Keratinocyte (primary cell): ENCODE measurements at regions not wholly inside any gene's neighbourhood (a gene's known extent, or its start where the extent isn't known, plus 50 kb on each side); places are given as distances from the start of the nearest gene placed in this dataset.

Experiments used
- DNase-seq: peaks from one replicate; pipeline ENCODE4 v3.0.0-alpha.2; 2011; ENCODE audit warnings: low read depth, missing footprints, low spot score
- FAIRE-seq: peaks from 2 replicates; lab custom pipeline; 2011; peaks lifted over from hg19 to GRCh38; lab: Jason Lieb, UNC
- H2AFZ ChIP-seq: 2 replicates; pipeline ENCODE4 v1.6.0; 2012; ENCODE audit warnings: low read length, control low read depth, inconsistent platforms; ENCODE audit not compliant: control insufficient read depth
- H3K27ac ChIP-seq: 2 replicates; pipeline ENCODE4 v1.5.1; 2011; ENCODE audit warnings: low read length; ENCODE audit not compliant: control insufficient read depth, insufficient read depth
- H3K27me3 ChIP-seq: 3 replicates; pipeline ENCODE4 v1.6.0; 2011; ENCODE audit warnings: low read length; ENCODE audit not compliant: control insufficient read depth, insufficient read depth; ENCODE audit errors: extremely low read depth
- H3K36me3 ChIP-seq, 2 experiments: 2 replicates in 1 of 2; 3 replicates in 1 of 2; pipeline ENCODE4 v1.5.1; 2011; ENCODE audit warnings: low read length in 2 of 2, mild to moderate bottlenecking in 1 of 2; ENCODE audit not compliant: control insufficient read depth in 2 of 2, insufficient read depth in 2 of 2; ENCODE audit errors: extremely low read depth in 1 of 2
- H3K4me1 ChIP-seq: 3 replicates; pipeline ENCODE4 v1.5.1; 2011; ENCODE audit warnings: low read length; ENCODE audit not compliant: control insufficient read depth, insufficient read depth; ENCODE audit errors: extremely low read depth
- H3K4me2 ChIP-seq: 3 replicates; pipeline ENCODE4 v1.6.0; 2011; ENCODE audit warnings: low read depth, low read length; ENCODE audit not compliant: control insufficient read depth, insufficient read depth; ENCODE audit errors: extremely low read depth
- H3K4me3 ChIP-seq, 3 experiments: fragments of 200-600 bp in 1 of 3; sonication (generic) in 1 of 3; 2 replicates in 2 of 3; 3 replicates in 1 of 3; pipeline ENCODE4 v1.5.1; 2011 to 2016; ENCODE audit warnings: low read length in 3 of 3, mild to moderate bottlenecking in 3 of 3, control low read depth in 2 of 3, inconsistent platforms in 1 of 3, low read depth in 1 of 3, mixed read lengths in 1 of 3, mixed run types in 1 of 3, moderate library complexity in 1 of 3; ENCODE audit not compliant: control insufficient read depth in 2 of 3, insufficient read depth in 2 of 3; ENCODE audit errors: extremely low read depth in 1 of 3
- H3K79me2 ChIP-seq: 2 replicates; pipeline ENCODE4 v1.6.0; 2012; ENCODE audit warnings: low read length; ENCODE audit not compliant: control insufficient read depth, insufficient read depth
- H3K9ac ChIP-seq: 3 replicates; pipeline ENCODE4 v1.6.0; 2011; ENCODE audit warnings: low read length; ENCODE audit not compliant: control insufficient read depth, insufficient read depth; ENCODE audit errors: extremely low read depth
- H3K9me1 ChIP-seq: 3 replicates; pipeline ENCODE4 v1.6.0; 2011; ENCODE audit warnings: low read length; ENCODE audit not compliant: control insufficient read depth, insufficient read depth; ENCODE audit errors: extremely low read depth
- H3K9me3 ChIP-seq: 2 replicates; pipeline ENCODE4 v1.5.1; 2012; ENCODE audit warnings: low read depth, low read length; ENCODE audit not compliant: control insufficient read depth
- H4K20me1 ChIP-seq: 3 replicates; pipeline ENCODE4 v1.6.0; 2011; ENCODE audit warnings: low read length; ENCODE audit not compliant: control insufficient read depth, insufficient read depth; ENCODE audit errors: extremely low read depth
- CTCF ChIP-seq, 3 experiments: IDR thresholded peaks in 1 of 3; conservative IDR thresholded peaks in 1 of 3; optimal IDR thresholded peaks in 1 of 3; 2 replicates in 2 of 3; 3 replicates in 1 of 3; pipeline versions ENCODE3 to v1.5.1; 2011; ENCODE audit warnings: low read length in 3 of 3, mild to moderate bottlenecking in 3 of 3, moderate library complexity in 2 of 3, control low read depth in 1 of 3, inconsistent platforms in 1 of 3; ENCODE audit not compliant: insufficient read depth in 2 of 3; ENCODE audit errors: extremely low read depth in 1 of 3
- EZH2 ChIP-seq: IDR thresholded peaks from one replicate; pipeline ENCODE4 v1.6.1; 2012; ENCODE audit warnings: inconsistent platforms, mild to moderate bottlenecking, low read length, moderate library complexity
- dilution Hi-C: fragments of 300-500 bp; cut with MboI; formaldehyde crosslinking; loops from one replicate; pipeline ENCODE4 v1.7.0; 2020; ENCODE audit warnings: low sequenced_read_pairs; ENCODE audit not compliant: extremely low pct_ligation_motif_present

GRCh38 chr11:111010391-111011274 lies 234.9 kb upstream of the POU2AF2 start:
- no peak for TF ChIP-seq CTCF (optimal IDR thresholded peaks at IDR 0.05 in 1 of 3, IDR thresholded peaks at IDR 0.05 in 1 of 3, conservative IDR thresholded peaks at IDR 0.05 in 1 of 3; ENCODE audit: extremely low read depth in 1 of 3, insufficient read depth in 2 of 3, low read length in 3 of 3)
- no peak for TF ChIP-seq EZH2
- no peaks in the 10 kb centered on the region for H3K79me2 ChIP-seq
- no peak overlapping the region for H2AFZ ChIP-seq
- peaks cover 6% of the 10 kb centered on the region for H3K4me1 ChIP-seq
- no peaks in the 10 kb centered on the region for H3K36me3 ChIP-seq
- H3K27me3 ChIP-seq: peaks cover 2% of the 10 kb centered on the region
- DNase-seq (no peak), FAIRE-seq (no peak)
- no peak overlapping the region for H3K9ac ChIP-seq
- no peak overlapping the region for H3K27ac ChIP-seq
- no peak overlapping the region for H3K4me3 ChIP-seq
- no peaks in the 10 kb centered on the region for H3K9me1 ChIP-seq
- H3K4me2 ChIP-seq: no peak overlapping the region
- dilution Hi-C loops: no loop called here
- H3K9me3 ChIP-seq: no peaks in the 10 kb centered on the region
- no peaks in the 10 kb centered on the region for H4K20me1 ChIP-seq

- no peaks in the 10 kb centered on the region for H3K36me3 ChIP-seq
- H3K4me3 ChIP-seq: no peak overlapping the region
- no peaks in the 10 kb centered on the region for H3K4me1 ChIP-seq
- TF ChIP-seq CTCF (optimal IDR thresholded peaks at IDR 0.05 in 1 of 3, IDR thresholded peaks at IDR 0.05 in 1 of 3, conservative IDR thresholded peaks at IDR 0.05 in 1 of 3; ENCODE audit: extremely low read depth in 1 of 3, insufficient read depth in 2 of 3, low read length in 3 of 3): no peak
- no peak for TF ChIP-seq EZH2
- H2AFZ ChIP-seq: no peak overlapping the region
- no peaks in the 10 kb centered on the region for H3K79me2 ChIP-seq
- no peaks in the 10 kb centered on the region for H3K9me3 ChIP-seq
- FAIRE-seq (no peak), DNase-seq (no peak)
- no peak overlapping the region for H3K27ac ChIP-seq
- H3K9me1 ChIP-seq: no peaks in the 10 kb centered on the region
- dilution Hi-C loops: no loop called here
- H3K4me2 ChIP-seq: no peak overlapping the region
- no peaks in the 10 kb centered on the region for H4K20me1 ChIP-seq
- no peak overlapping the region for H3K9ac ChIP-seq
- H3K27me3 ChIP-seq: peaks cover 2% of the 10 kb centered on the region
Measured at GRCh38 chr11:111006227-111006626, 239.3 kb upstream of the POU2AF2 start.
